ENCODE measurements at regions not wholly inside any gene's neighbourhood (a gene's known extent, or its start where the extent isn't known, plus 50 kb on each side); places are given as distances from the start of the nearest gene placed in this dataset.

- no peak overlapping the region for H3K4me3 Mint-ChIP-seq (ENCODE audit: unreplicated experiment)
- peaks cover 36% of the 10 kb centered on the region for H3K4me1 Mint-ChIP-seq (ENCODE audit: unreplicated experiment)
- DNase-seq (ENCODE audit: low spot score), result no peak
- H3K27me3 Mint-ChIP-seq (ENCODE audit: unreplicated experiment), result peaks cover 6% of the 10 kb centered on the region
- H3K36me3 Mint-ChIP-seq (ENCODE audit: low read depth, unreplicated experiment), result no peaks in the 10 kb centered on the region
- H3K27ac Mint-ChIP-seq (ENCODE audit: unreplicated experiment), result peak overlapping the region; percentile 89
- no peak for TF ChIP-seq CTCF (IDR thresholded peaks at IDR 0.05; ENCODE audit: unreplicated experiment)
- H3K9me3 Mint-ChIP-seq (ENCODE audit: unreplicated experiment), result no peaks in the 10 kb centered on the region
Measured at GRCh38 chr1:234970401-234970730, 158.3 kb downstream of the TOMM20 start.

GRCh38 chr1:234969581-234970400, 158.8 kb downstream of the TOMM20 start:
- H3K4me3 Mint-ChIP-seq (ENCODE audit: unreplicated experiment), result no peak overlapping the region
- H3K9me3 Mint-ChIP-seq (ENCODE audit: unreplicated experiment), result no peaks in the 10 kb centered on the region
- no peak for TF ChIP-seq CTCF (IDR thresholded peaks at IDR 0.05; ENCODE audit: unreplicated experiment)
- no peak for DNase-seq (ENCODE audit: low spot score)
- H3K36me3 Mint-ChIP-seq (ENCODE audit: low read depth, unreplicated experiment), result no peaks in the 10 kb centered on the region
- H3K4me1 Mint-ChIP-seq (ENCODE audit: unreplicated experiment), result peaks cover 34% of the 10 kb centered on the region
- no peak overlapping the region for H3K27ac Mint-ChIP-seq (ENCODE audit: unreplicated experiment)
- peaks cover 3% of the 10 kb centered on the region for H3K27me3 Mint-ChIP-seq (ENCODE audit: unreplicated experiment)

DNA sequence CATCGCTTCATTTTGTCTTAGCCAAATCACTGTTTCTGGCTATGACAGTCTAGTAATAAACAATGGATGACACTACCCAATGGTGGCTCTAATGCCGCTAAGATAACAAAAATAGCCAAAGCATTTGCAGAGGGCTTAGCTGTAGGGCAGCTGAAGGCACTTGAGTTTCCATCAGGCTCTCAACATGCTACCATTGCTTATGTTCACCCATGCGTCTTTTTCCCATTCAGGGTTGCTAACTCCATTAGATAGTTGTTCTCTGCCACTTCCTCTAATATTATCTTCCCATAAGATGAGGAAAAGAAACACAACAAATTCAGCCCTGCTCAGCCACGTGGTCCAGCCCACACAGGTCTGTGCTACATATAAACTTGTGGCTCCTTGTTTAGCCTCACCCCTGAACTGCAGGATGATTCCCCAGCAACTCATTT, 159.6 kb downstream of the TOMM20 start:
- H3K36me3 Mint-ChIP-seq (ENCODE audit: low read depth, unreplicated experiment), result no peaks in the 10 kb centered on the region
- peaks cover 3% of the 10 kb centered on the region for H3K27me3 Mint-ChIP-seq (ENCODE audit: unreplicated experiment)
- H3K4me3 Mint-ChIP-seq (ENCODE audit: unreplicated experiment), result no peak overlapping the region
- DNase-seq (ENCODE audit: low spot score), result no peak
- no peak for TF ChIP-seq CTCF (IDR thresholded peaks at IDR 0.05; ENCODE audit: unreplicated experiment)
- no peak overlapping the region for H3K27ac Mint-ChIP-seq (ENCODE audit: unreplicated experiment)
- H3K4me1 Mint-ChIP-seq (ENCODE audit: unreplicated experiment), result peaks cover 35% of the 10 kb centered on the region
- no peaks in the 10 kb centered on the region for H3K9me3 Mint-ChIP-seq (ENCODE audit: unreplicated experiment)

GRCh38 chr1:234968451-234968850, 160.2 kb downstream of the TOMM20 start:
- Mint-ChIP-seq H3K4me1 (ENCODE audit: unreplicated experiment) (peaks cover 38% of the 10 kb centered on the region), H3K27ac (ENCODE audit: unreplicated experiment) (no peak overlapping the region), H3K4me3 (ENCODE audit: unreplicated experiment) (no peak overlapping the region), H3K9me3 (ENCODE audit: unreplicated experiment) (no peaks in the 10 kb centered on the region), H3K27me3 (ENCODE audit: unreplicated experiment) (peaks cover 5% of the 10 kb centered on the region), H3K36me3 (ENCODE audit: low read depth, unreplicated experiment) (no peaks in the 10 kb centered on the region)
- TF ChIP-seq CTCF (IDR thresholded peaks at IDR 0.05; ENCODE audit: unreplicated experiment), result no peak
- DNase-seq (ENCODE audit: low spot score), result no peak

DNA sequence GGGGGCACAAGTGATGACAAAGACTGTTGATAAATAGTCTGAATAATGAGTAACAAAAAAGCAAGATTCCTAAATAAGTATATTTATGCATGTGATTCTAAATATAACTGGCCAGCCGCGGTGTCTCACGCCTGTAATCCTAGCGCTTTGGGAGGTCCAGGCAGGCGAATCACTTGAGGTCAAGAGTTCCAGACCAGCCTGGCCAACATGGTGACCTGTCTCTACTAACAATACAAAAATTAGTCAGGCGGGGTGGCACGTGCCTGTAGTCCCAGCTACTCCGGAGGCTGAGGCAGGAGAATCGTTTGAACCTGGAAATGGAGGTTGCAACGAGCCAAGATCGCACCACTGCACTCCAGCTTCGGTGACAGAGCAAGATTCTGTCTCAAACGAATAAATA, 161.5 kb downstream of the TOMM20 start:
- no peak for DNase-seq (ENCODE audit: low spot score)
- Mint-ChIP-seq H3K4me3 (ENCODE audit: unreplicated experiment) (no peak overlapping the region), H3K27ac (ENCODE audit: unreplicated experiment) (no peak overlapping the region), H3K4me1 (ENCODE audit: unreplicated experiment) (peaks cover 47% of the 10 kb centered on the region), H3K36me3 (ENCODE audit: low read depth, unreplicated experiment) (no peaks in the 10 kb centered on the region), H3K9me3 (ENCODE audit: unreplicated experiment) (no peaks in the 10 kb centered on the region), H3K27me3 (ENCODE audit: unreplicated experiment) (peaks cover 3% of the 10 kb centered on the region)
- no peak for TF ChIP-seq CTCF (IDR thresholded peaks at IDR 0.05; ENCODE audit: unreplicated experiment)
